Thyroid gland (tissue), 4 donors: ENCODE measurements at regions not wholly inside any gene's neighbourhood (a gene's known extent, or its start where the extent isn't known, plus 50 kb on each side); places are given as distances from the start of the nearest gene placed in this dataset.

Experiments used
- DNase-seq, 2 donors: peaks; one replicate each; pipeline ENCODE4 v3.0.0-alpha.2; 2019
- H3K27ac ChIP-seq, 3 donors: fragments of 200-600 bp; sonication (generic); 1 replicate in 2 of 3; 2 replicates in 1 of 3; pipeline ENCODE4 v1.5.1; 2016 to 2019; ENCODE audit warnings: mild to moderate bottlenecking in 1 of 3, moderate library complexity in 1 of 3
- H3K27me3 ChIP-seq: fragments of 200-600 bp; sonication (generic); one replicate; pipeline ENCODE4 v1.5.1; 2019
- H3K36me3 ChIP-seq, 2 donors: fragments of 200-600 bp; sonication (generic); one replicate each; pipeline ENCODE4 v1.5.1; 2016 to 2019
- H3K4me1 ChIP-seq, 2 donors: fragments of 200-600 bp; sonication (generic); one replicate each; pipeline ENCODE4 v1.5.1; 2017 to 2019
- H3K4me3 ChIP-seq, 3 donors: fragments of 200-600 bp; sonication (generic); replicated peaks in 1 of 3; 1 replicate in 2 of 3; 2 replicates in 1 of 3; pipeline ENCODE4 v1.5.1; 2016; ENCODE audit warnings: mild to moderate bottlenecking in 1 of 3
- H3K9me3 ChIP-seq: fragments of 200-600 bp; sonication (generic); one replicate; pipeline ENCODE4 v1.5.1; 2017
- POLR2A ChIP-seq, 2 donors: fragments of 450-650 bp; IDR thresholded peaks; one replicate each; pipeline ENCODE4 v1.6.1; 2017; ENCODE audit warnings: antibody characterized with exemption in 2 of 2, mild to moderate bottlenecking in 2 of 2, moderate library complexity in 1 of 2
- WGBS, 2 donors: methylation state at CpG; one replicate each; pipeline ENCODE4 v1.1.5; 2017; 5-methylcytosine and 5-hydroxymethylcytosine counted together
- intact Hi-C: fragments of 100-400 bp; cut with DNase I; formaldehyde crosslinking; loops from one replicate; pipeline ENCODE4 v1.15.1; 2023
- TF ChIP-seq, protein P1 (sequence below), 6 experiments: fragments of 200-600 bp in 3 of 6; fragments of 450-650 bp in 3 of 6; sonication (generic) in 3 of 6; IDR thresholded peaks; one replicate each; pipeline ENCODE4 v1.5.1; 2016 to 2019; ENCODE audit warnings: antibody characterized with exemption in 6 of 6, mild to moderate bottlenecking in 2 of 6, inconsistent platforms in 1 of 6, moderate library complexity in 1 of 6

- Histone ChIP-seq H3K36me3 (no peaks in the 10 kb centered on the region), H3K4me3 (no peak overlapping the region), H3K27ac (peak overlapping the region in 2 of 3 donors; percentile 93 to 98), H3K4me1 (peaks cover 50 to 59% of the 10 kb centered on the region in 2 donors), H3K27me3 (no peaks in the 10 kb centered on the region), H3K9me3 (no peaks in the 10 kb centered on the region)
- WGBS, 2 donors: 97 to 98% methylated on average over 3 of the region's 3 CpGs
- no peak for DNase-seq
- TF ChIP-seq POLR2A (IDR thresholded peaks at IDR 0.05): no peak
- TF ChIP-seq, protein P1, sequence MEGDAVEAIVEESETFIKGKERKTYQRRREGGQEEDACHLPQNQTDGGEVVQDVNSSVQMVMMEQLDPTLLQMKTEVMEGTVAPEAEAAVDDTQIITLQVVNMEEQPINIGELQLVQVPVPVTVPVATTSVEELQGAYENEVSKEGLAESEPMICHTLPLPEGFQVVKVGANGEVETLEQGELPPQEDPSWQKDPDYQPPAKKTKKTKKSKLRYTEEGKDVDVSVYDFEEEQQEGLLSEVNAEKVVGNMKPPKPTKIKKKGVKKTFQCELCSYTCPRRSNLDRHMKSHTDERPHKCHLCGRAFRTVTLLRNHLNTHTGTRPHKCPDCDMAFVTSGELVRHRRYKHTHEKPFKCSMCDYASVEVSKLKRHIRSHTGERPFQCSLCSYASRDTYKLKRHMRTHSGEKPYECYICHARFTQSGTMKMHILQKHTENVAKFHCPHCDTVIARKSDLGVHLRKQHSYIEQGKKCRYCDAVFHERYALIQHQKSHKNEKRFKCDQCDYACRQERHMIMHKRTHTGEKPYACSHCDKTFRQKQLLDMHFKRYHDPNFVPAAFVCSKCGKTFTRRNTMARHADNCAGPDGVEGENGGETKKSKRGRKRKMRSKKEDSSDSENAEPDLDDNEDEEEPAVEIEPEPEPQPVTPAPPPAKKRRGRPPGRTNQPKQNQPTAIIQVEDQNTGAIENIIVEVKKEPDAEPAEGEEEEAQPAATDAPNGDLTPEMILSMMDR (IDR thresholded peaks at IDR 0.05): no peak
- intact Hi-C loops: no loop called here
Observed at GRCh38 chr6:111986651-111987050, 67.3 kb upstream of the CCN6 start.

GRCh38 chr6:111987295-111987694 lies 66.6 kb upstream of the CCN6 start:
- 71 to 86% methylated on average over 1 of the region's 1 CpG for WGBS, 2 donors
- H3K27me3 ChIP-seq: no peaks in the 10 kb centered on the region
- H3K27ac ChIP-seq: no peak overlapping the region
- TF ChIP-seq POLR2A (IDR thresholded peaks at IDR 0.05): no peak
- TF ChIP-seq, protein P1 (IDR thresholded peaks at IDR 0.05): no peak
- intact Hi-C loops: no loop called here
- H3K4me1 ChIP-seq: peaks cover 50 to 55% of the 10 kb centered on the region in 2 donors
- H3K36me3 ChIP-seq: no peaks in the 10 kb centered on the region
- no peak overlapping the region for H3K4me3 ChIP-seq
- no peak for DNase-seq
- no peaks in the 10 kb centered on the region for H3K9me3 ChIP-seq

- intact Hi-C loops: no loop called here
- Histone ChIP-seq H3K27ac (peak overlapping the region; percentile 4 to 81 (median 39)), H3K27me3 (no peaks in the 10 kb centered on the region), H3K4me1 (peaks cover 46 to 50% of the 10 kb centered on the region in 2 donors), H3K4me3 (no peak overlapping the region), H3K36me3 (no peaks in the 10 kb centered on the region), H3K9me3 (no peaks in the 10 kb centered on the region)
- TF ChIP-seq POLR2A (IDR thresholded peaks at IDR 0.05): no peak
- TF ChIP-seq, protein P1 (IDR thresholded peaks at IDR 0.05): no peak
- no peak for DNase-seq
- WGBS, 2 donors: 48 to 86% methylated on average over 2 of the region's 2 CpGs
Observed at GRCh38 chr6:111988926-111989325, 65.0 kb upstream of the CCN6 start.

GRCh38 chr6:111989743-111990142 lies 64.2 kb upstream of the CCN6 start:
- H3K9me3 ChIP-seq: no peaks in the 10 kb centered on the region
- H3K36me3 ChIP-seq: no peaks in the 10 kb centered on the region
- peak; percentile 18 to 23 for DNase-seq
- WGBS, 2 donors: 34 to 46% methylated on average over 2 of the region's 2 CpGs
- H3K4me3 ChIP-seq: no peak overlapping the region
- no peaks in the 10 kb centered on the region for H3K27me3 ChIP-seq
- intact Hi-C loops: loop anchor here (10.0 kb wide), 2 partner anchors 115 to 185 kb away; partner anchors contain the start of gene FYN
- peaks cover 38 to 41% of the 10 kb centered on the region in 2 donors for H3K4me1 ChIP-seq
- TF ChIP-seq POLR2A (IDR thresholded peaks at IDR 0.05): no peak
- TF ChIP-seq, protein P1 (IDR thresholded peaks at IDR 0.05): no peak
- peak overlapping the region; percentile 0 to 81 (median 39) for H3K27ac ChIP-seq

DNA sequence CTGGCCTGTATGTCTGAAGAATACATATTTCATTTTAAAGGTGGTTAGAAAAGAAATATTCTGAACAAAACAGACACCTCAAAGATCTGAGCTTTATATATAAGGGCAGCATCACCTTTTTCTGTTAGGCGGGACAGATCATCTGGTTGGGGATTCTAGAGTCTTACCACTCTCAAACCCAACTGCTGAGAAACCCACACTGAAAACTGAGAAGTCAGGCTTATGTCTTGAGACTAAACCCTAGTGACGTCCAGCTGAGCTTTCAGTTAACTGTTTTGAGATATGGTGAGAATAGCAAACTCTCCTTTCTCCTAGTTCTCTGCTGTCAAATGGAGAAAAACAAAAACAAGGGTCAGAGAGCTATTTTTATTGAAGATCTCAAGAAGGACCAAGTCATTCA lies 63.7 kb upstream of the CCN6 start:
- 74 to 91% methylated on average over 2 of the region's 2 CpGs for WGBS, 2 donors
- intact Hi-C loops: loop anchor here (10.0 kb wide), 2 partner anchors 115 to 185 kb away; partner anchors contain the start of gene FYN
- DNase-seq: no peak
- H3K27me3 ChIP-seq: no peaks in the 10 kb centered on the region
- H3K4me3 ChIP-seq: no peak overlapping the region
- no peaks in the 10 kb centered on the region for H3K36me3 ChIP-seq
- no peak for TF ChIP-seq POLR2A (IDR thresholded peaks at IDR 0.05)
- TF ChIP-seq, protein P1 (IDR thresholded peaks at IDR 0.05): no peak
- peak overlapping the region in 2 of 3 donors; percentile 39 to 81 for H3K27ac ChIP-seq
- no peaks in the 10 kb centered on the region for H3K9me3 ChIP-seq
- H3K4me1 ChIP-seq: peaks cover 35 to 38% of the 10 kb centered on the region in 2 donors
